ENCODE measurements at regions not wholly inside any gene's neighbourhood (a gene's known extent, or its start where the extent isn't known, plus 50 kb on each side); places are given as distances from the start of the nearest gene placed in this dataset.

DNA sequence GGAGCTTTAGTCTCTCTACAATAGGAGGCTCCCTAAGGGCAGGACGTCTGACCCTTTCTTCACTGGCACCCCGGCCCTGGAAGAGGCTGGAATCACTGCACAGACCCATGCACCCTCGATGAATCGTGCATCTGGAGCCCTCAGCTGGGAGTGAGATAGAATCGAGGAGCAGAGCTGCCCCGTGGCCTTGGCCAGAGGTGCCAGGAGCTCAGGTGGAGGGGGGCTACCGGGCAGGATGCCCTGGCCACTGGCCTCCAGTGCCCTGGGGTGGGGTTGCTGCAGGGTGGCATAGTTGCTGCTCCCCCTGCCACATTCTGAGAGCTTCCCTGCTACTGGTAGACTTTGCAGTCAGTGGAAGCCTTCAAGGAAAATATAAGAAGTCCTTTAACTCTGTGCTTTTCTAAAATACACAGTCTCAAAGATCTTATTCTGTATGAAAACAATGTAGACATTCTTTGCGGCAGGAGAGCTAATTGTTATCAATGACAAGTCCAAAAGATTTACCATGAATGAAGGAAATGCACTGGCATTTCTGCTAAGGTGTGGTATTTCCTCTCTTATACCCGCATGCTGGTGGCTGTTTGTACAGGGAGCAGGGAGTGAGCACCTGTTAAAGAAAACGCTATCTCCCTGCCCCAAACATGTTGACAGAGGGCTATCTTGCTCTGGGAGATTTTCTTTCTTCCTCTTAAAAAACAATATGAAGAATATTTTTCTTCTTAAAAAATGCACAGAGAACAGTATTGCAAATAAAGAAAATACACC, 122.8 kb downstream of the C6orf118 start:
- TF ChIP-seq, protein P1, sequence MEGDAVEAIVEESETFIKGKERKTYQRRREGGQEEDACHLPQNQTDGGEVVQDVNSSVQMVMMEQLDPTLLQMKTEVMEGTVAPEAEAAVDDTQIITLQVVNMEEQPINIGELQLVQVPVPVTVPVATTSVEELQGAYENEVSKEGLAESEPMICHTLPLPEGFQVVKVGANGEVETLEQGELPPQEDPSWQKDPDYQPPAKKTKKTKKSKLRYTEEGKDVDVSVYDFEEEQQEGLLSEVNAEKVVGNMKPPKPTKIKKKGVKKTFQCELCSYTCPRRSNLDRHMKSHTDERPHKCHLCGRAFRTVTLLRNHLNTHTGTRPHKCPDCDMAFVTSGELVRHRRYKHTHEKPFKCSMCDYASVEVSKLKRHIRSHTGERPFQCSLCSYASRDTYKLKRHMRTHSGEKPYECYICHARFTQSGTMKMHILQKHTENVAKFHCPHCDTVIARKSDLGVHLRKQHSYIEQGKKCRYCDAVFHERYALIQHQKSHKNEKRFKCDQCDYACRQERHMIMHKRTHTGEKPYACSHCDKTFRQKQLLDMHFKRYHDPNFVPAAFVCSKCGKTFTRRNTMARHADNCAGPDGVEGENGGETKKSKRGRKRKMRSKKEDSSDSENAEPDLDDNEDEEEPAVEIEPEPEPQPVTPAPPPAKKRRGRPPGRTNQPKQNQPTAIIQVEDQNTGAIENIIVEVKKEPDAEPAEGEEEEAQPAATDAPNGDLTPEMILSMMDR (IDR thresholded peaks at IDR 0.05; ENCODE audit: low read depth, low read length, missing control alignments), result no peak

DNA sequence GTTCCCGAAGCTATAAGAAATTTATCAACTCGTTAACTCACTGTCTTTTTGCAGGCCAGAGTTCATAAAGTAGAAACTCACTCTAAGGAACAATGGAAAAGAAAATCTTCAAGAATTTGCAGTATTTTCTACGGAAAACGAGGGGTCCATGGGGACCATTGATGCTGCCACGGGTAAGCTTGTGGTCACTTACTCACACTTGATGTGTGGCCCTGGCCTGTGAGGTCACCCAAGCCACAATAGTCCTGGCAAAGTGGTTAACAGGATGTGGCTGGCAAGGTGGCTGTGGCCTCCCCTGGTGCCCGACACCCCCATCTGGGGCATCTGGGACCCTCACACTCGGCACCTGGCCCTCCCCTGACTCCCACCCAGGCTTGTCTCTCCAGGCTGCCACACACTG, 123.4 kb downstream of the C6orf118 start:
- H3K4me3 ChIP-seq (replicated peaks; ENCODE audit: low read depth, low read length), result no peak overlapping the region
- no peak for DNase-seq (ENCODE audit: extremely low read depth, low read depth)
- TF ChIP-seq, protein P1 (IDR thresholded peaks at IDR 0.05; ENCODE audit: low read depth, low read length, missing control alignments), result no peak

More for the DNA sequence above, 122.8 kb downstream of the C6orf118 start:
- DNase-seq (ENCODE audit: extremely low read depth, low read depth), result no peak
- H3K4me3 ChIP-seq (replicated peaks; ENCODE audit: low read depth, low read length), result no peak overlapping the region

- DNase-seq (ENCODE audit: extremely low read depth, low read depth), result no peak
- no peak overlapping the region for H3K4me3 ChIP-seq (replicated peaks; ENCODE audit: low read depth, low read length)
- TF ChIP-seq, protein P1 (IDR thresholded peaks at IDR 0.05; ENCODE audit: low read depth, low read length, missing control alignments), result no peak
Observed at GRCh38 chr6:165184192-165184979, 125.0 kb downstream of the C6orf118 start.

GRCh38 chr6:165183496-165184140, 125.8 kb downstream of the C6orf118 start:
- TF ChIP-seq, protein P1 (IDR thresholded peaks at IDR 0.05; ENCODE audit: low read depth, low read length, missing control alignments), result no peak
- no peak for DNase-seq (ENCODE audit: extremely low read depth, low read depth)
- no peak overlapping the region for H3K4me3 ChIP-seq (replicated peaks; ENCODE audit: low read depth, low read length)

DNA sequence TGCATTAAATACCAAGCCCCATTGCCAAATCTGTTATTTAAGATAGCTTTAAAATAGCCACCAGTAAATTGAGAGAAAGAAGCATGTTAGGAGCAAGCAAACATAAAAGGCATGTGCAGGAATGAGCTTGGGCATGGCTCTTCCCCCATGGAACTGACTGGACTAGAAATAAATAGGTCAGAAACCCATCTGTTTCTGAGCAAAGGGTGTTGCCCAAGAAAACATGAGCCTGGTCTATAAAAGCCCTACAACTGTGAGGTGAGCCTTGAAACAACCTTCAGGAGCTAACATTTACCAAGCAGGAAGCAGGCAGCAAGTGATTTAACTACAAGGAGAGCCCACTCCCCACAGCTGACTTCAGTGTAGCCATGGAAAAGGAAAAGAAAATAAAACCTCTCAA, 126.3 kb downstream of the C6orf118 start:
- TF ChIP-seq, protein P1 (IDR thresholded peaks at IDR 0.05; ENCODE audit: low read depth, low read length, missing control alignments), result no peak
- DNase-seq (ENCODE audit: extremely low read depth, low read depth), result no peak
- H3K4me3 ChIP-seq (replicated peaks; ENCODE audit: low read depth, low read length), result no peak overlapping the region

DNA sequence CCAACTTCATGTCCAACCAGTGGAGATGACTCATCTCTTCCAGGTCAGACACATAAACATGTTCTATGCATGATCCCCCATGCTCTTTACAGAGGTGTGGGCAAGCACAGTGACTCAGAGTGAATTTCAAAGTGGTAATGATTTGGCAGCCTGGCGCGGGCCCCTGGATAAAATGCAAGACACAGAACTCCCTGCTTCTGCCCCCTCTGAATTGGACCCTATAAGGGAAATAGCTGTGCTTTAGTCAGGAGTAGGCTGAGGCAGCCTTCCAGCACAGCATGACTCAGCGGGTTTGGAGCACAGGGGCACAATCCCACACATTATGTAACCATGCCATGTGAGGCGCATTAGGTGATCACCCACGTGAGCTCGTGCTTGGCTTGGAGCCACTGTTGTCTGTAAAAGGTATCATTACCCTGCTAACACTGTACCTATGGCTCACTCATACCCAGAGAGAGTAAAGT, 127.4 kb downstream of the C6orf118 start:
- H3K4me3 ChIP-seq (replicated peaks; ENCODE audit: low read depth, low read length), result no peak overlapping the region
- DNase-seq (ENCODE audit: extremely low read depth, low read depth), result no peak
- TF ChIP-seq, protein P1 (IDR thresholded peaks at IDR 0.05; ENCODE audit: low read depth, low read length, missing control alignments), result no peak

All from HFF-Myc (cell line).